Caco-2 (cell line): ENCODE measurements at regions not wholly inside any gene's neighbourhood (a gene's known extent, or its start where the extent isn't known, plus 50 kb on each side); places are given as distances from the start of the nearest gene placed in this dataset.

Experiments used
- BruUV-seq: library from RNA; stranded (reverse); fragments of 400-500 nt; replicated peaks from 2 replicates; lab custom pipeline; 2021; lab: Mats Ljungman, UMichigan
- CTCF ChIA-PET: fragments of 300-600 bp; sonication (Branson Sonifier 250); formaldehyde crosslinking; loops from one replicate; lab custom pipeline; 2022; ENCODE audit warnings: antibody characterized with exemption; lab: Charles Lee
- POLR2A ChIA-PET: fragments of 300-600 bp; sonication (Branson Sonifier 250); formaldehyde crosslinking; loops from one replicate; lab custom pipeline; 2022; ENCODE audit warnings: antibody characterized with exemption; lab: Charles Lee
- DNase-seq, 2 experiments: peaks; one replicate each; pipeline versions ENCODE4 v3.0.0 to v3.0.0-alpha.2; 2020 to 2022
- H3K27me3 ChIP-seq: replicated peaks from 2 replicates; pipeline ENCODE4 v1.6.0; 2011; ENCODE audit warnings: low read length; ENCODE audit not compliant: control insufficient read depth, insufficient read depth
- H3K36me3 ChIP-seq: 2 replicates; pipeline ENCODE4 v1.5.1; 2011; ENCODE audit warnings: low read length; ENCODE audit not compliant: control insufficient read depth, insufficient read depth
- H3K4me1 ChIP-seq: fragments of 250-450 bp; sonication (Bioruptor Pico); 2 replicates; pipeline ENCODE4 v1.5.1; 2020; ENCODE audit warnings: mild to moderate bottlenecking
- H3K4me3 ChIP-seq: 2 replicates; pipeline ENCODE4 v1.5.1; 2011; ENCODE audit warnings: low read depth, mild to moderate bottlenecking, control low read depth, low read length
- H3K9me3 ChIP-seq: fragments of 250-450 bp; sonication (Bioruptor Pico); 2 replicates; pipeline ENCODE4 v1.5.1; 2020; ENCODE audit warnings: mild to moderate bottlenecking, moderate library complexity
- H3K27ac Mint-ChIP-seq: one replicate; pipeline ENCODE4 v1.8.0; 2022; ENCODE audit warnings: mixed read lengths; ENCODE audit not compliant: unreplicated experiment
- H3K27me3 Mint-ChIP-seq: one replicate; pipeline ENCODE4 v1.8.0; 2022; ENCODE audit warnings: mixed read lengths; ENCODE audit not compliant: insufficient read depth, unreplicated experiment
- H3K36me3 Mint-ChIP-seq: one replicate; pipeline ENCODE4 v1.8.0; 2022; ENCODE audit warnings: mild to moderate bottlenecking, mixed read lengths; ENCODE audit not compliant: insufficient read depth, unreplicated experiment
- H3K4me1 Mint-ChIP-seq: one replicate; pipeline ENCODE4 v1.8.0; 2022; ENCODE audit warnings: low read depth, mixed read lengths; ENCODE audit not compliant: unreplicated experiment
- H3K4me3 Mint-ChIP-seq: one replicate; pipeline ENCODE4 v1.8.0; 2022; ENCODE audit warnings: mild to moderate bottlenecking, moderate library complexity, mixed read lengths; ENCODE audit not compliant: unreplicated experiment
- H3K9me3 Mint-ChIP-seq: one replicate; pipeline ENCODE4 v1.8.0; 2022; ENCODE audit warnings: mixed read lengths; ENCODE audit not compliant: unreplicated experiment
- CTCF ChIP-seq, 2 experiments: fragments of 200-600 bp in 1 of 2; IDR thresholded peaks; 1 replicate in 1 of 2; 2 replicates in 1 of 2; pipeline versions ENCODE4 v1.5.1 to v1.8.0; 2011 to 2022; ENCODE audit warnings: antibody characterized with exemption in 1 of 2, control low read depth in 1 of 2, inconsistent platforms in 1 of 2, low read depth in 1 of 2, low read length in 1 of 2, mild to moderate bottlenecking in 1 of 2, moderate library complexity in 1 of 2; ENCODE audit not compliant: insufficient read depth in 1 of 2, severe bottlenecking in 1 of 2, unreplicated experiment in 1 of 2
- intact Hi-C: fragments of 100-400 bp; cut with micrococcal nuclease; formaldehyde crosslinking; loops from one replicate; pipeline ENCODE4 v1.10.0; 2022; ENCODE audit not compliant: unreplicated experiment

DNA sequence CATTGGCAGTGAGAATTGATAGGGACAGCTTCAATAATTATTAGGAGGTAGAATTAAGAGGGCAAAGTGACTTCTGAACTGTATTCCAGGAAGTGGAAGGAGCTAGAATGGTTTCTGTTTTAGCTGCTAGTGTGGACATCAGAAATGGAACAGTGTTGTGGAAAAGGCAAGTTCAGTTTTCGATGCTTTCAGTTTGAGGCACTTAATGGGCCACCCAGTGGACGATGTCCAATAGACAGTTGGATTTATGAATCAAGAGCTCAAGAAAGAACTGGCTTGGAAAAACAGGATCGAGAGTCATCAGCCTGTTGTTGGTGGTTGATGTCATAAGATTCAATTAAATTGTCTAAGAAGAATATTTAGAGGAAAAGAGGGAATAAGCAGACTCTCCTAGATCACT lies 136.3 kb downstream of the DYRK2 start:
- Mint-ChIP-seq H3K4me1 (no peaks in the 10 kb centered on the region), H3K36me3 (no peaks in the 10 kb centered on the region), H3K9me3 (peaks cover 9% of the 10 kb centered on the region), H3K27ac (no peak overlapping the region), H3K27me3 (peaks cover 3% of the 10 kb centered on the region), H3K4me3 (no peak overlapping the region)
- H3K4me1 ChIP-seq: peaks cover 5% of the 10 kb centered on the region; the same call in 1 of the 2 replicates
- no peaks in the 10 kb centered on the region for H3K36me3 ChIP-seq
- ChIA-PET CTCF (no interaction called here), POLR2A (no interaction called here)
- no peak for DNase-seq
- intact Hi-C loops: loop anchor here (2.0 kb wide), 1 partner anchor 74 kb away; no protein-coding TSS in a partner anchor
- no peaks in the 10 kb centered on the region for H3K27me3 ChIP-seq
- no peak for TF ChIP-seq CTCF (IDR thresholded peaks at IDR 0.05; ENCODE audit: insufficient read depth in 1 of 2, low read depth in 1 of 2, low read length in 1 of 2, severe bottlenecking in 1 of 2, unreplicated experiment in 1 of 2)
- no peak overlapping the region for H3K4me3 ChIP-seq
- no peaks in the 10 kb centered on the region for H3K9me3 ChIP-seq
- BruUV-seq: no TSS peak

GRCh38 chr12:67786086-67786485 lies 137.5 kb downstream of the DYRK2 start:
- H3K4me1 Mint-ChIP-seq: no peaks in the 10 kb centered on the region

DNA sequence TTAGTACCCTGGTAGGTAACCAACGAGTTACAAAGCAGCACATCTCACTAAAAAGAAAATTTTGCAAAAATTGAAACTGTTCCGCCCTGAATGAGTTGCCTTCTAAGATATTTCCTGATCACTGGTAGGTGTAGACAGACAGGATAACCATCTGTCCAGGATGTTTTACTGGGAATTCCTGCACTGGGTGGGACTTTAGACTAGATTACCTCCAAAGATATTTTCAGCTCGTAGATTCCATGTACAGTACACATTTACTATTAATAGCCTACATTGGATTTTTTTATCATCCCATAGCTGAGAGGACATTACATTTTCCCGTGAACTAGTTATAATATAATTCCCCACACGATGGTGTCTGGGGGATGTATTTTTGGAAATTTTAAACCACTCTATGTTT lies 139.6 kb downstream of the DYRK2 start:
- Histone ChIP-seq H3K9me3 (no peaks in the 10 kb centered on the region), H3K4me3 (no peak overlapping the region), H3K4me1 (peaks cover 5% of the 10 kb centered on the region; the same call in 1 of the 2 replicates), H3K27me3 (no peaks in the 10 kb centered on the region), H3K36me3 (no peaks in the 10 kb centered on the region)
- intact Hi-C loops: no loop called here
- peaks cover 25% of the 10 kb centered on the region for H3K9me3 Mint-ChIP-seq
- H3K36me3 Mint-ChIP-seq: no peaks in the 10 kb centered on the region
- H3K27ac Mint-ChIP-seq: no peak overlapping the region
- no peak for TF ChIP-seq CTCF (IDR thresholded peaks at IDR 0.05; ENCODE audit: insufficient read depth in 1 of 2, low read depth in 1 of 2, low read length in 1 of 2, severe bottlenecking in 1 of 2, unreplicated experiment in 1 of 2)
- no peak for DNase-seq
- peaks cover 3% of the 10 kb centered on the region for H3K27me3 Mint-ChIP-seq
- no peak overlapping the region for H3K4me3 Mint-ChIP-seq
- BruUV-seq: no TSS peak
- no peaks in the 10 kb centered on the region for H3K4me1 Mint-ChIP-seq
- POLR2A ChIA-PET: no interaction called here
- CTCF ChIA-PET: no interaction called here

More at GRCh38 chr12:67786086-67786485, 137.5 kb downstream of the DYRK2 start:
- peaks cover 5% of the 10 kb centered on the region; the same call in 1 of the 2 replicates for H3K4me1 ChIP-seq
- TF ChIP-seq CTCF (IDR thresholded peaks at IDR 0.05; ENCODE audit: insufficient read depth in 1 of 2, low read depth in 1 of 2, low read length in 1 of 2, severe bottlenecking in 1 of 2, unreplicated experiment in 1 of 2): no peak
- Mint-ChIP-seq H3K27me3 (peaks cover 3% of the 10 kb centered on the region), H3K27ac (no peak overlapping the region), H3K36me3 (no peaks in the 10 kb centered on the region), H3K9me3 (peaks cover 12% of the 10 kb centered on the region), H3K4me3 (no peak overlapping the region)
- no peaks in the 10 kb centered on the region for H3K9me3 ChIP-seq
- H3K36me3 ChIP-seq: no peaks in the 10 kb centered on the region
- H3K27me3 ChIP-seq: no peaks in the 10 kb centered on the region
- H3K4me3 ChIP-seq: no peak overlapping the region
- no TSS peak for BruUV-seq
- intact Hi-C loops: no loop called here
- CTCF ChIA-PET: no interaction called here
- POLR2A ChIA-PET: no interaction called here
- DNase-seq: no peak
